ENCODE measurements at regions not wholly inside any gene's neighbourhood (a gene's known extent, or its start where the extent isn't known, plus 50 kb on each side); places are given as distances from the start of the nearest gene placed in this dataset.

DNA sequence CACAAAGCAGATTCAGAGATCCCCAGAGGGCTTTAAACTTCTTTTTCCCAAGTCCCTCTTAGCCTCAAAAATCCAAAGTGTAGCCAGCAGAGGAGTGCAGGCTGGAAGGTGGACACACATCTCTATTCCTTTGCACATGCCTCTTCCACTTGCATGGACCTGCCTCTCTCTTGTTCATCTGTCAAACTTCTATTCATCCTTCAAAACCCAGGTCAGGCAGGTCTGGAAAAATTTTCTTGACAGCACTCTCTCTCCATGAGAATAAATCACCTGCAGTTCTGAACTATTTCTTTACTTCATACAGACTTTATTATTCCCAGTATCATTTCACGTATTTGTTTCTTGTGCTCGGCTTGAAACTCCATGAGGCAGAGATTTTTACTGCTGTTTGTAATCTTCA is 127.5 kb downstream of the SS18 start:
- DNase-seq: no peak

DNA sequence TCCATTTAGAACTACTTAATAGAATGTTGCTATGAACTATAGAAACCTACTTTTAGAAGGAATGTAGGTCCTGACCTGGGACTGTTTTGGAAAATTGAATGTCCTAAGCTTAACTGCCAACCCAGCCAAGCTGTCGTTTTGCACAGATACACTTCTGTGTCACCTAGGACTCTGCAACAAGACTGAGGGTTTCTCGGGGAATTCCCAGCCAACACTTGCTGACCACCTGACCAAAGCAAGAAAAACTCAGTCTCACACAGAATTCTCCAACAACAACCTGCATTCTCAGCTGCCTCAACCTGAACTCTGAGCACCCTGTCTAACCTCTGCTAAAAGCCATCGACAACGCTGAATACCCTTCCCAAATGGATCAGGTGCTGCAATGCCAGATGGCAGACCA is 128.2 kb downstream of the SS18 start:
- DNase-seq: no peak

DNA sequence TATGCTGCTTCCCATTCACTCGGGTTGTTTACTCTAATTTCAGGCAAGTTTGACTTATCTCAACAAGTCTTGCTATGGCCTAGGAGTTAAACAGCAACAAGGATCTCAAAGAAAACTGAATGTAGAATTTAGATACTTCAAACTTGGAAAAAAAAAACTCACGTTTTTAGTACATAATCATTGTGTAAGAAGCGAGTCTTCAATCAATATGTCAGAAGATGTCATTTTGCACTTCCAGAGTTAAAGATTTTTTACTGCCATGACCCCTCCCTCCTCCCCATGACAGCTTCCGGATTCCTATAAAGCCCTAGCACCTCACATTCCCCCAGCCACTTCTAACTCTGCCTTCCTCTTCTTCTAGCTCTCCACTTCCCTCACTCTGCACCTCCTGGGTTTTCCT is 133.4 kb downstream of the SS18 start:
- DNase-seq: no peak

DNA sequence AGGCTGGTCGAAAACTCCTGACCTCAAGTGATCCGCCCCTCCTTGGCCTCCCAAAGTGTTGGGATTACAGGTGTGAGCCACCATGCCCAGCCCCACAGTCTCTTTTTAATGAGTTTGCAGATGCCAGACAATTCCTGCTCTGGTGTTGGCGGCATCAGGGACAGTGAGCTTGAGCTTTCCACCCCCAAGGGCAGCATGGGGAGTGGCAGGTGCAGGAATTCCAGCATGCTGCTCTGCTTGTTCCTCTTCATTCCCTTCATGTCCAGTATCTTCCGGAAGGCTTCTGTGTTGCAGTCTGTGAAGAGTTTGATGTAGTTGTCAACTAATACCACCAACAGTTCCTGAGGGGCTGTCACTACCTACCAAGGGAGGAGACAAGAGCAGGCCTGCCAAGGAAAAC is 137.3 kb downstream of the SS18 start:
- no peak for DNase-seq

DNA sequence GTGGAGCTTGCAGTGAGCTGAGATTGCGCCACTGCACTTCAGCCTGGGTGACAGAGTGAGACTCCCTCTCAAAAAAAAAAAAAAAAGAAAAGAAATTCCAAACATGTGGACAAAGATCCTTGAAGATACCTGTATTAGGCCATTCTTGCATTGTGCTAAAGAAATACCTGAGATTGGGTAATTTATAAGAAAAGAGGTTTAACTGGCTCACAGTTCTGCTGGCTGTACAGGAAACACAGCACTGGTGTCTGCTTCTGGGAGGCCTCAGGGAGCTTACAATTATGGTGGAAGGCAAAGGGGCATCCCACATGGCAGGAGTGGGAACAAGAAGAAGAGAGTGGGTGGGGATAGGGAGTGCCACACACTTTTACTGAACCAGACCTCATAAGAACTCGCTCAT is 140.1 kb downstream of the SS18 start:
- DNase-seq: no peak

DNA sequence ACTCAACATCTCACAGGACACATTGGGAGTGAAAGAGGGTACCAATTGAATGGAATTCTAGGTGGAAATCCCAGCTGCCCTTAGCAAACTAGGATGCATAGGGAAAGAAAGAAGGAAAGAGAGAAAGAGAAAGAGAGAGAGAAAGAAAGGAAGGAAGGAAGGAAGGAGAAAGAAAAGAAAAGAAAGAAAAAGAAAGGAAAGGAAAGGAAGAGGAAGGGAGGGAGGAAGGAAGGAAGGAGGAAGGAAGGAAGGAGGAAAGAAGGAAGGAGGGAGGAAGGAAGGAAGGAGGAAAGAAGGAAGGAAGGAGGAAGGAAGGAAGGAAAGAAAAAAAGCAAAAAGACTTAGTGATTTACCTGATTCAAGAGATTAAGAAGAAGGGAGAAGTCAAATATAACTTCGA is 143.9 kb downstream of the SS18 start:
- no peak for DNase-seq

DNA sequence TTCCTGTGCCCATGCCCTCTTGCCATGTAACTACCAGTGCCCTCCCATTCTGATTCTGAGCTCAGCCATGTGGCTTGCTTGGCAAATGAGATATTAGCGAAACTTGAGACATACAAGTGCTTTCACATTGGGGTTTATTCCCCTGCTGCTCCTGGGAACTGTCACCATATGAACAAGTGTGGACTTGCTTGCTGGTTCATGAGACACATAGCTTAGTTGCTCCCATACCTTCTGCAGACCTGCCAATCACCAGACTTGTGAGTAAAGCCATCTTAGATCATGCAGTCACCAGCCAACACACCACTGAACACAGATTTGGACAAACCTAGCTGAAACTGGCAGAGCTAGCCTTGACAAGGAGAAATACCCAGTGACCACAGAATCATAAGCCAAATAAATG is 155.1 kb downstream of the SS18 start:
- no peak for DNase-seq

DNA sequence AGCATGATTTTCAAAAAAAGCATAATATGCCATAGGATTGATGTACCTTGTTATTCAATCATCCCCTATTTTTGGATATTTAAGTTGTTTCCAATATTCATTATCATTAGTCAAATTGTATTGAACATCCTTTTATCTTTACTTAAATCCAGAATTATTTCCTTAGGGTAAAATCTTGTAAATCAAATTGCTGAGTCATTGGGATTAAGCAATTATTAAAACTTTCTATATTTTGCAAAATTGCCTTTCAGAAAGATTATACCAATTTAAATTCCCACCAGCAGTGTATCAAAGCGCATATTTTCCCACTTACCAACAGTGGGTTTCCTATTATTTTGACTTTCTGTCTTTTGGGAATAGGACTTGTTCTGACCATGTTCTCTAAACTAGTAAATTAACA is 159.3 kb downstream of the SS18 start:
- DNase-seq: no peak

DNA sequence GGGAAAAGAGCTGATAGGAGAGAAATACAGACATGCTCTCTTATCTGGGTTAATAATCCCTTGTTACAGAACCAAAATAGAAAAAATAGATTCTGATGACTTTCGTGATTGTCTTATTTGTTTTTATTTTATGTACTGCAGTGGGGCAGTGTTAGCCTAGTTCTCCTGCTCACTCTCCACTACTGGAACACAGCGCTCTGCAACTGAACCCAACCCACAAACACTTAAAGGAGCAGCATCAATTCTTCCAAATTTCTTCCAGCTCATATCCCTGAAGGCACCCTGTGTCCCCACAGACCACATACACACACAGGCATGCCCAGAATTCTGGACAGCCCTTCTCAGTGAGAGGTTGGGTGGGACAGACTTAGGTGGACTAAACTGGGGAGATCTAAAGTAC is 160.6 kb downstream of the SS18 start:
- DNase-seq: no peak

DNA sequence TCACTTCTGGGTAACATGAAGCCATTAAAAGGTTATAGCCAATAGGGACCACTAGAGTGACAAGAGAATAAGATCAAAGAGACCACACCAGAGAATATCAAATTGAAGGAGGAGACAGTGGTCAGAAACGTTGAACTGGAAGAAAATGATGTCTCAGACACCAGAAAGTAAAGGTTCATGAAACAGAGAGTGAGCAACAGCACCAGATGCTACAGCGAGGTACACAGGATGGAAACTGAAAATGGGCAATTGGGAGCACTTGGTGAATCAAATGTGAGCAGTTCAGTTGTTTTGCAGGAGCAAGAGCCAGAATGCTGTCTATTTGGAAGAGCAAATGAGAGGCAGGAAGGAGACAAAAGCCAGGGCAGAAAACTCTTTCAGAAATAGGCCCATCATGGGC is 162.6 kb downstream of the SS18 start:
- DNase-seq: no peak

DNA sequence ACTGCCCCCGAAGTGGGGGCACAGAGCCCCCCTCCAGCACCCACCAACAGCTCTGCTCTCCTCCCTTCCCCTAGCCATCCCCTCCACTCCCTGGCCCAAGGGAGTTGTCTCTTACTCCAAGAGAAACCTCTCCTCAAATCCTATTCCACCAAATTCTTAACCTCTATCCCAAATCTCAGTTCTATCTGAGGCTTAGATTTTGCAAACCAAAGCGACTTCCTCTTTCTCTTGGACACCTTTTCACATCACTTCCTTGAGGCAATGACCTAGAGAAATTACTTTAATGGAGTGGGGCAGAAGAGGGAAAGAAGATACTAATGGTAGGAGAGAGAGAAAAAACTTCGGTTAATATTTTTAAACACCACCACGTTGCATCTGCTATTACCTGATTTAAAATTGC is 167.2 kb downstream of the SS18 start:
- no peak for DNase-seq

DNA sequence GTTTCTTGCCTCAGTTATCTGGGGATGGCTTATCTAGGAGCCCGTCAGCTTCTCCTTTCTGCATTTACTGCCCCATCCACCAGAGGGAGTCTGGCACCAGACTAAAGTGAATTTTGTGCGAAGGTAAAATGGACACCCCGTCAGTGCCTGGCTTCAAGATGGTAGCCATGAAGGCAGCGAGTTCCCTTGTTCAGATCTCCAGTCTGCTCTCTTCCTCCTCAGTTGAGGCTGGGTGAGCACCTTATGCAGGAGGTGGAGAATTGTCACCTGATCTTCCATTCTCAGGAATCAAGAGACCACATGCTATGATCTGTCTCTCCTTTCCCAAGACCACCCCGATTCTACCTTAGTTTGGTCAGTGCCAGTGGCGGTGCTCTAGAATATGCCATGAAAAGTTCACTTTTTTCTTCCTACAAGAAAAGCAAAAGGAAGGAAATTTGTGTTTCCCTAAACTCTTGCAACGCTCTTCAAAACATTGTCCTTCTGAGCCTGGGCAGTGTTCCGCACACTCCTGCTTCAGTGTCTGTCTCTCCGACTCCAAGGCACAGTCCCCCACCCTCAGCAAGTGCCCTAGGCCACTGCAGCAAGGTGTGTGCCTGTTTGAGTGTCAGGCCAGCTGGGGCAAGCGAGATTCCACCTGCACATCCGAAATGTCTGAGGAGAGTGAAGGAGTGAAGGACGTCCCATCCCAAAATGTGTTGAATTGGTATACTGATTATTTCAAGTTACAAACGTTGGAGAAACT is 168.6 kb downstream of the SS18 start:
- DNase-seq: peak; percentile 47 to 48

DNA sequence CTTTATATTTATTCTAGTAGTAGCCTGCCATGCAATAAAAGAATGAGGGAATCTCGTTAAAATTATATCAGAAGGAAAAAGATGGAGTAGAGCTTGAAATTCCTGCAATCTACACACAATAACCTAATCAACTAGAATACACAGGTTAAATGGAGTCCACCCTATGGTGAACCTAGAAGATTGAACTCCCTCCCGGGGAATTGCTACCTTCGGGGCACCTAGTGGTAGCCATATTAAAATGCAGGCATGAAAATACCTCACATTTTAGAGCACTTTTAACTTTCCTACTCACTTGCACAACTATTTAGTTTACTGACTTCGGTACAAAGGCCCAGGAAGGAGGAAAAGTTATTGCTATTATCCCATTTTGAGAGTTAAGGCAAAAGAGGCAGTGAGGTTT is 174.5 kb downstream of the SS18 start:
- no peak for DNase-seq

DNA sequence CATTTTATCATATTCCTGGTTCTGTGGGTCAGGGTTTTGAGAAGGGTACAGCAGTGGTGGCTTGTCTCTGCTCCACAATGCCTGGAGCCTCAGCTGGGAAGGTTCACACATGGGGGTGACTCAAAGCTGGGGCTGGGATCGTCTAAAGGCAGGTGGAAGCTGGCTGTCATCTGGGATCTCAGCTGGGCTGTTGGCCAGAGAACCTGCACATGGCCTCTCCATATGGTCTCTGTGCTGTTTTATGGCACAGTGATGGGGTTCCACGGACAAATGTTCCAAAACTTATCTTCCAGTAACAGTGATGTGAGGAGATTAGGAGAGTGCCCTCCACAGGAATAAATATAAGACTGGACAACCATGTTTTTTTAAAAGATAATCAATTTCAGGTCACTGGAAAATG is 191.4 kb downstream of the SS18 start:
- no peak for DNase-seq

DNA sequence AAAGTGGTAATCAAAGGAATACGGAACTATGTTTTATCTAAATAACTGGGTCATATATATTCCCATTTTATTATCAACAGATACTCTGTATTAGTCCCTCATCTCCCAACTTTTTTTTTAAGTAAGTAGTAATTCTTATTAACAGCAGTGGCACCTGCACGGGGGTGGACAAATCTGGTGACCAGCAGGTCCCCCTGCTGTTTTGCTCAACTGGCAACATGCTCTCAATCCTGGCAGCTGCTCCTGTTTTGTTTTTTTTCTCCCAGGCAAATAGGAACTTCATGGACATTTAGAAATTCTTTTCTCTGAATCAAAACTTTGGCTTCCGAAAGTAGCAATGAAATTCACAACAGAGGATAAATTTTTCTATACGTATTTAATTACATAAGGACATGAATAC is 193.5 kb downstream of the SS18 start:
- no peak for DNase-seq

DNA sequence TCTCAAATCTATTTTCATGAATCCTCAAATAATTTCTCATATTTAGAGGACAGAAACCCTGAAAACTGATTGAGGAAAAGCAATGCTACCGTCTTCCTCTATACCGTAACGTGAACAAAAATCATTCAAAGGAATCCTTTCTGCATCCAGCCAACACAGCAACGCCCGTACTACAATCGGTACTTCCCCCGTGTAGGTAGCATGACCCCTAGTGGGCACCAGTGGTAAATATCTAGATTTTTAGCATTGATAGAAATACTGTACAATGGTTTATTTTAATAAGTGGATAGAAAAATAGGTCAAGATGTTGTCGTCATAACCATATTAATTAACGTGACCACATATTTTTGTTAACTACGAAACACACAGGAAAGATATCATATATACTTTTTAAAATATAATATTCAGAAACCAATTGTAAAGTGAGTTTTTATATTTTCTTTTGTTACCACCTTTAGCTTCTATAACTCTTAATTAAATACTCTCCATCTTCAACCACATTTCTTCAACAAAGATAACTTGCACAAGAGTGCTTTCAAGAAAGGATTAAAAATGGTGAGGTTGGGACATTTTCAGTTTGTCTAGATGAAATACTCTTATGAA is 194.1 kb downstream of the SS18 start:
- peak in 1 of 2 donors; percentile 19 for DNase-seq

DNA sequence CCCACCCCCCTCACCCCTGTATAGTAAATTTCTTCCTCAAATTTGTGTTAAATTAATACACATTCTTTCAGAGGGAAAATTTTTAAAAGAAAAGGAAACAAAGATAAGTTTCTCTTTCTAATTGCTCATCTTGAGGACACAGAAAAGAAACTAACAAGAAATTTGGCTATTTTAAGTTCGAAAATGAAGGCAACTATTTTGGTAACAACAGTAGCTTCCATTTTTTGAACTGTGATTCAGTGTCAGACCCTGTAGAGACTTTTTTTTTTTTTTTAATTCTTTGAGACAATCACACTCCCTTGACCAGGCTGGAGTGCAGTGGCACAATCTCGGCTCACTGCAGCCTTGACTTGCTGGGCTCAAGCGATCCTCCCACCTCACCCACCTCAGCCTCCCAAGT is 194.9 kb downstream of the SS18 start:
- no peak for DNase-seq

DNA sequence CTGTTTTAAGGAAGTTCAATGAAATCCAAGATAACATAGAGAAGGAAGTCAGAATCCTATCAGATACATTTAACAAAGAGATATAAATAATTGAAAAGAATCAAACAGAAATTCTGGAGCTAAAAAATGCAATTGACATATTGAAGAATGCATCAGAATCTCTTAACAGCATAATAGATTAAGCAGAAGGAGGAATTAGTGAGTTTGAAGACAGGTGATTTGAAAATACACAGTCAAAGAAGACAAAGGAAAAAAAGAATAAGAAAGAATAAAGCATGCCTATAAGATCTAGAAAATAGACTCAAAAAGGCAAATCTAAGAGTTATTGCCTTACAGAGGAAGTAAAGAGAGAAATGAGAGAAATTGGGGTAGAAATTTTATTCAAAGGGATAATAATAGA is 204.1 kb downstream of the SS18 start:
- DNase-seq: no peak

DNA sequence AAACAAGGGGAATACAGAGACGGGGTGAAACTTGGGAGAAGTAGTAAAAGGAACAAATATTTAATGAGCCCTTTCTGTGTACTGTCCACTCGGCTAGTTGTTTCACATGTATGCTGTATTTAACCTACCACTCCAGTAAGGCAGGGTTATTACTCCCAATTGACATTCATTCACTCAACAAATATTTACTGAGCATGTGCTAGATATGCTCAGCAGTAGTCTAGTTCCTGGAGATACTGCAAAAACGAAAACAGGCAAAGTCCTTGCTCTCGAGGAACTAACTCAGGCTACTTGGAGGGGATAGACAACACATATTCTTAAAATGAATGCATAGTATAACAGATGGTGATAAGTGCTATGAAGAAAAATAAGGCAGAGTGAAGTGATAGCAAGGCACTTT is 207.3 kb downstream of the SS18 start:
- no peak for DNase-seq

DNA sequence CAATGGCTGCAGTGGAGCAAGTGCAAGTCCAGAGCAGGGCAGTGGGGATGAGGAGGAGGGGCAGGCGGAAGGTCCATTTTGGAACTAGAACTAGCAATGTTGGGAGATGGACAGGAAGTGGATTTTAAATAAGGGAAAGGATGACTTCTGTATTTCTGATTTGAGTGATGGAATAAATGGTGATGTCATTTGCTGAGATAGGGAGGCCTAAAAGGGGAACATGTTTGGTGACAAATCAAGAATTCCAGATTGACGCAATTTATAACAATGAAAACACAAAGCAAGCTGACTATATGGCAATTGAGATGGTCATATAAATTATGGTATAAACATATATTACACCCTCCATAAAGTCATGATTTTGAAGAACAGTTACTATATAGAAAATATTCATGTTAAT is 209.3 kb downstream of the SS18 start:
- no peak for DNase-seq

DNA sequence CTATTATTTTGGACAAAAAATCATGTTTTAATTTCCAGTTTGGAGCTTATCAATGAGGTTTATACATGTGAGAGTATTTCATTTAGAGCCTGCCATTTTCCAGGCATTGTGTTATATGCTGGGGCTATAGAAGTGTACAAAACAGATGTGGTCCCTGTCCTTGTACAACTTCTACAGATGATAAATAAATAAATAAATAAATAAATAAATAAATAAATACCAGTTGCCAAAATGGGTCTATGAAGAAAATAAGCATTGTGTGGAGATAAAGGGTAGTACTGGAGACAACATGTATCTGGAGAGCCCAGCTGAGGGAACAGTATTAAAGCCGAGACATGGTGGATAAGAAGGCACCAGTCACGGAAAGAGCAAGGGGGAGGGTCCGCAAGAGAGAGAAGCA is 210.0 kb downstream of the SS18 start:
- no peak for DNase-seq

DNA sequence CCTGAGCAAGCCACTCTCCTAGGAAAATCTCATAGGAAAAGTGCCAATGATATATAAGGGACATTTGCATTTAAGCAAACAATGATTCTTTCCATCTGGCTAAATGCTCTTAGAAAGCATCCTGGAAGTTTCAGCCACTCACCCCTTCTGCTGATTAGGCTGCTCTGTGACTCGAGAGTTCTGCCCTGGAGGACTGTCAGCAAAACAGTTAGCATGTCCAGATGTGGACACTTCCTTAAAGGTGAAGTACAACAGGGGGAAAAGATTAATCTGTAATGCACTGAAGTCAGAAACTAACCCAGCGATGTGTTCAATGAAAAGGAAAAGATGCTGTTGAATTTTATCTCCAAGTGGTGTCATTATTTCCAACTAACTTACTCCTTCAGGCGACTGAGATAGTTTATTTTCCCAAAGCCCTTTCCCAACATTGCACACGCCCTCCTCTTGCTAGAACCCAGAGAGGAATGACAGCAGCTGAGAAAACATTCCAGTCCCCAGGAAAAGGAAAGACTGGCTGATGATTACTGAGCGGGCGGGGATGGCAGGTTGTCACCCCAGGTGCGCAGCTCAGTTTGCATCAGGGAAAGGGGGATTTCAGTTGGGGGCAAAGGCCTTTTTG is 214.0 kb downstream of the SS18 start:
- no peak for DNase-seq

DNA sequence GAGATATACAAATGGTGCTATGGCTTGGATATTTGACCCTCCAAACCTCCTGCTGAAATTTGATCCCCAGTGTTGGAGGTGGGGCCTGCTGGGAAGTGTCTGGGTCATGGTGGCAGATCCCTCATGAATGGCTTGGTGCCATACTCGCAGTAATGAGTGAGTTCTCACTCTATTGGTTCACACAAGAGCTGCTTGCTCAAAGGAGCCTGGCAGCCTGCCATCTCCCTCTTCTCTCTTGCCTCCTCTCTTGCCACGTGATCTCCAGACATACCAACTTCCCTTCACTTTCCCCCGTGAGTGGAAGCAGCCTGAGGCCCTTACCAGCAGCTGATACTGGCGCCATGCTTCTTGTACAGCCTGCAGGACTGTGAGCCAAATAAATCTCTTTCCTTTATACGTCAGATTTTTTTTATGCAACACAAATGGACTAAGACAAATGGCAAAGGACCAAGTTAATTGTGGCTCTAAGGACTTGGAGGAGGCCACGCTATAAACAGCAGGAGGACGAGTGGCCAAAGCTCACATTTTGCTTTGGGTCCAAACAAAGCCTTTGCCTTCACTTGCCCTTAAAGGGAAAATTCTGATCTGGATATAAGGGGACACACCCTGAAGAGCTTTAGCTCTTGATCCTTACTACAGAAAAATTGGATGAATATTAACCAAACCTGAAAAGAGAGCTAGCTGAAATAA is 214.7 kb downstream of the SS18 start:
- no peak for DNase-seq

DNA sequence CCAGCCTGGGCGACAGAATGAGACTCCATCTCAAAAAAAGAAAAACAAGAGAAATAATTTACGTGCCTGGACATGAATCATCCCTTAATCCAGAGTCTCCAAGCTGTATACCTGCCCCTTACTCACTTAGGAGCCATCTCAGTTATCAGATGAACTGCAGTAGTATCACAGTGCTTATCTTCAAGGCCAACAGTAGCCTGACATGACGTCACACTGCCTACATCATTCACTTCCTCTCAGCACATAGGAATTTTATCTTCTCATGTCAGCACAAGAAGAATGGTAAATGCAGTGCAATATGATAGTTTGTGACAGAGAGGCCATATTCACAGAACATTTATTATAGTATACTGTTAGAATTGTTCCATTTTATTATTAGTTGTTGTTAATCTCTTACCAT is 216.6 kb downstream of the SS18 start:
- no peak for DNase-seq
